M059J (cell line): ENCODE measurements at regions not wholly inside any gene's neighbourhood (a gene's known extent, or its start where the extent isn't known, plus 50 kb on each side); places are given as distances from the start of the nearest gene placed in this dataset.
"Not testable (repeated sequence)": the region's sequence is repeated elsewhere in the genome, so short reads cannot be mapped to it uniquely, and the experiment has no call there.

Source experiments
- DNase-seq: peaks from one replicate; pipeline ENCODE4 v3.0.0-alpha.2; 2012; ENCODE audit warnings: low read depth

DNA sequence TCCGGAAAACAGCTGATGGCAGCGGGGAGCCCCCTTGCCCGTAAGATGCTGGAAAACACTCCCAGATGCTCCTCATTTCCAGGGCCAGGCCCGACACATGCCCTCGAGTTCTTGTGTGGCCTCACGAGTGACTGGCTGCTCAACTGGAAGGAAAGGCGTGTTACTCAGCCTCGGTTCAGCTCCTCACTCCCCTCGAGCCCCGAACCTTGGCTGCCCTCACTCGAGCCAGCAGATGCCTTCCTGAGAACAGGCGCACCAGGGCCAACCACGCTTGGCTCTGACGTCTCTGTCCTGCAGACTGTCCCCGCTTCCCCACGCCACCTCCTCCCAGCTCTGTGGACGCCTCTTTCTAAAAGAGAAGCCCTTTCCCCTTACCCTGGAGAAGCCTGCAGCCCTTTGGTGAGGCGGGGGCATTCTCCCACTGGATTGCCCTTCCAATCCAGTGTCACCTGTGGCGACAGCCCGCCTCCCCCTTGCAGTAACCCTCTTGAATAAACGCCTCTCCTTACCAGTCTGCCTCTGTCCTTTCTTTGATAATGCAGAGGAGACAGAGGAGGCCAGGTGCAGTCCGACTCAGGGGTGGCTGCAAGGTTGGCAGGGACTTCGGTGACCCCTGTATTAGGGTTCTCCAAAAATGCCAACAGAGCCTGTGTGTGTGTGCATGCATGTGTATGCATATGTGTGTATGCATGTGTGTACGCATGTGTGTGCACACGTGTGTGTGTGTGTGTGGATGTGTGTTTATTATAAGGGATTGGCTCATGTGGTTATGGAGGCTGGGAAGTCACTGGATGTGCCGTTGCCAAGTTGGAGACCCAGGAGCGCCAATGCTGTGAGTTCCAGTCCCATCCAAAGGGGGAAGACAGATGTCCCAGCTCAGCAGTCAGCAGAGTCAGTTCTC, 166.3 kb downstream of the KIF26A start:
- no peak for DNase-seq

DNA sequence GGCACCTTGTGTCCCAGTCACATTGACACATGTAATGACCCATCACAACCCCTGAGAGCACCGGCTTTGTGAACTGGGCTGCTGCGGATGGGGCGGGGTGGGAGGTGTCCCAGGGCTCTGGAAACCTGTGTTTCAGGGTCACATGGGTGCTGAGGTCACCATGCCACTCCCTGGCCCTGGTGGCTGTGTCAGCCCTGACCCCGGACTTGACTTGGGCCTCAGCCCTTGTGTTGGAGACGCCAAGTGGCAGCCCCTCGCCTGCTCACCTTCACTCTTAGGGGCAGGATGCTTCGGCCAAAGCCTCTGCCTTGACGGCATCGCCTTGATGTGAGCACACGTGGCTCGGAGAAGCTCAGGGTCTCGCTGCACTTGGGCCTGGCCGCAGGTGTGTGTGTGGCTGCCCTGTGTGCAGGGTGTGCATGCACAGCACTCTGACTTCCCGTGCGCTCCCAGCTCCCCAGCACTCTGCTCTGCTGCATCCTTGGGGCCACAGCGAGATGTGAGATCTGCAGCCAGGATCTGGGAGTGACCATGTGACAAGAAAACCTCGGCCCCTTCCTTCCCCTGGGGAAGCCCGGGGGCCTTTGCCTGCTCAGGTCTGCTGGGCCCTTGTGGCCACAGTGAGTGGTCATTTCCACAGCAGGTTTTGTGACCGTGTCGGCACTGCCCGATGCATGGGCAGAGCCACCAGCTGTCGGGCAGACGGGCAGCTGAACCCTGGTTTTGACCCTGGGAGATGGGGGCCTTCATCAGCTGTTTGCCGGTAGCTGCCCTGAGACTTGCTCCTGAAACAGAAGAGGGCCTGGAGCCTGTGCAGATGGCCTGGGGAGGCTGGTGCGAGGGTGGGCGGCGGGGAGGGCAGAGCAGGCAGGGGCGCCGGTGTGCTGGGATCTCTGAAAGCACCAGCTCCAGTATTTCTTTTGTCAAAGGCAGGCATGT, 167.4 kb downstream of the KIF26A start:
- DNase-seq = no peak

DNA sequence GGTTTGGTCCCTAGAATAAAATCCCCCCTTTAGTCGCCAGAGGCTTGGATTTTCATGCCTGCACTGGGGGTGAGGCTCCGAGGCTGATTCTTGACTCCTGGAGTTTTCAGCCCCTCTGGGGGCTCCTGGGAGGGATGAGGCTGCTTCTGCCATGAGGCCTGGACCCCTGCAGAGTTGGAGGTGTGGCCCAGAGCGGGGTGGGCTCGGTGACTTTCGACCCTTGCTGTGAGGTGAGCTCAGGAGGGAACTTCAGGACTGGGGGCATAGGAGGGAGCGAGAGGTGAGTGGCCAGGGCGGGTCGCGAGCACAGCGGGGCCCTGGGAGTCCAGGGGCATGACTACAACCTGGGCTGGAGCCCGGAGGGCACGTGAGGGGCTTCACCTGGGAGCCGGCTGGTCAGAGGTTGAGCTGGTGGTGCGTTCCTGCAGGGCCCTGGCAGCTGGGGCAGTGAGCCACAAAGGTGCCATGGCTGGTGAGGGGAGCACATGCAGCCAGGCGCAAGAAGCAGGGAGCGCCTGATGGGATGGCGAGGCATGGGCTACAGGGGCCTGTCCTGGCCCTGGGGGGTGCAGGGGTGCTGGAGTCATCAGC, 168.2 kb downstream of the KIF26A start:
- DNase-seq = no peak

DNA sequence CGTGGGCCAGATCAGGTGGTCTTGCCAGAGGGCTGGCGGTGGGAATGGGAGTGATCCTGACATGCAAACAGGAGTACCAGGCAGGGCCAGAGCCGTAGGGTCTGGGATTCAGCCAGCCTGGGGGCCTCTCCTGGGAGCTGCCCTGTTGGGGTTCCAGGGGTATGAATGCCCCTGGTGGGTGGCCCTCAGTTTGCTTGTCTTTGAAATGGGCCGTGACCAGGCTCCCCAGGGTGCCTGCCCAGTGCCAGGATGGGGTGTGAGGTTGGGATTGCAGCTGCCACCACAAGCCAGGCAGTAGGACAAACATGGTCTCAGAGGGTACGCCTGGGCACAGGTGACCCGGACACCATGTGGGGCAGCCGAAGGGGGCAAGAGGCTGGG, 168.8 kb downstream of the KIF26A start:
- DNase-seq = no peak

DNA sequence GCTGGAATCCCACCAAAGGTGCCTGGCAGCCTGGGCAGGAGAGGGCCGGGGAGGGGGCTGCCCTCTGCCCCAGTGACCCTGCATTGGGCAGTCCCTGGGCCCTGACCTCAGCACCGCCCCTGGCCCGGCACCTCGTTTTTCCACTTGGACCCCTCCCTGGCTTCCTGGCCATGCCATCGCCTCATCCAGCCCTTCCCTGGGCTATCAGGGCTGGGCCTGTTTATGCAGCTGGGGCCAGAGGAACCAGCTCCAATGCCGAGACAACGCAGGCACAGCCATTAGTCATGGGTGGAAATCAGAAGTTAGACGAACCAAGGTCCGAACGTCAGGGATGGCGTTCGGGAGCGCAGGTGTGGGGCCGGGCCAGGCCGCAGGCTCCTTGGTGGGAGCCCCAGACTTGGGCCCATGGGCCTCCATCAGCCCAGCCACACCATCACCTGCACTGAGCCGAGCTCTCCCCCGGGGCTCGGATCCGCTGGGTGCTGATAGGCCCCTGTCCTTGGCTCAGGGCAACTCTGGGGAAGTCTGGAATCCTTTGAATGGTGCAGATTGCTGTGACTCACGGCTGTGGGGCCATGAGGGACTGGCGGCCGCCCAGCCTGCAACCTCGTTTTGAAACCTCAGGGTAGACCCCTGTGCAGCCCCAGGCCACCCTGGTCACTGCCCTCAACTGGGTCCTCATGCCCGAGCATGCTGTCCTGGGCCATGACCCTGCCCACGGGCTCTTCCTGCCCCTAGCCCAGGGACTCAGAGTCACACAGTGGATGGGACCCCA, 169.4 kb downstream of the KIF26A start:
- no peak for DNase-seq

DNA sequence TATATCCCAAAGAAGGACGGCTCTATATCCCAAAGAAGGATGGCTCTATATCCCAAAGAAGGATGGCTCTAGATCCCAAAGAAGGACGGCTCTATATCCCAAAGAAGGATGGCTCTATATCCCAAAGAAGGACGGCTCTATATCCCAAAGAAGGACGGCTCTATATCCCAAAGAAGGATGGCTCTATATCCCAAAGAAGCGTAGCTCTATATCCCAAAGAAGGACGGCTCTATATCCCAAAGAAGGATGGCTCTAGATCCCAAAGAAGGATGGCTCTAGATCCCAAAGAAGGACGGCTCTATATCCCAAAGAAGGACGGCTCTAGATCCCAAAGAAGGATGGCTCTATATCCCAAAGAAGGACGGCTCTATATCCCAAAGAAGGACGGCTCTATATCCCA, 170.1 kb downstream of the KIF26A start:
- DNase-seq = not testable (repeated sequence)

DNA sequence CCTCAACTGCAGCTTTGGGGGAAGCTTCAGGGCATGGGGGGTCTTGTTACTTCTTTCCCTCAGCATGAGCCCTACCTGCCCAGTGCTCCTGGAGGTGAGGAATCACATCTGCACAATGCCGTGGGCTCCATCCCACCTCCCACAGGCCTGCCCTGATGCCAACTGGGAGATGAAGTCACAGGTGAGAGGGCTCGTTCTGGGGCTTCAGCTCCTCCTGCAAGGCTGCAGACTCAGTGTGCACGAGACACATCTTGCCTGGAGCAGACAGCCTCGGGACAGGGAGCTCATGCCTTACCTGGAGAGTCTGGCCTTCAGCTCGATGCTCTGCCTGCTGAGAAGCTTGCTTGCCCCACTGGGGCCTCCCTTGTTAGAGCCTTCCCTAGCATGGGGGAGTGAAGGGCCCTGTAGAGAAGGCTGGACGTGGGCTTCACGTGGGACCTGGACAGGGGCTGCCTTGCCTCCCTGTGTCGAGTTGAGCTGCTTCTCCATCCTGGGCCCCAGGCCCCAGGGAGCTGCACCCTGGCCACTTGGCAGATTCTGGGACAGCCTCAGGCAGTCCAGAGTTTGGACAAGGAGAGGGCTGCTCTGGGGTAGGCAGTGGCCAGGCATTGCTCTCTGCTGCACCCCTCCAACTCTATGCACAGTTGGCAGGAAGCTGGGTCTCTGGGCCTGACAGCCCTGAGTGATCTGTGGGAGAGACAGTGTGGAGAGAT, 171.4 kb downstream of the KIF26A start:
- DNase-seq = no peak

DNA sequence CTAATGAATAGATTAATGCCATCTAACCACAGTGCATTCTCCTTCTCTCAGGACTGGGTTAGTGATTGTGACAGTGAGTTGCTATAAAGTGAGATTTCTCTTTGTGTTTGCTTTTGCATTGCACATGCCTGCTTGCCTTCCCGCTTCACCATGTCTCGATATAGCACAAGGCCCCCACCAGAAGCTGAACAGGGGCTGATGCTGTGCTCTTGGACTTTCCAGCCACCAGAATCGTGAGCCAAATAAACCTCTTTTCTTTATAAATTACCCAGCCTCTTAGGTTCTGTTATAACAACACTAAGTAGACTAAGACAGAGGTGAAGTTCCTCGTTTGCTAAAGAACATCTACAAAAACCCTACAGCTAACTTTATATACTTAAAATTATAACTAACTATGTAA, 173.0 kb downstream of the KIF26A start:
- no peak for DNase-seq

DNA sequence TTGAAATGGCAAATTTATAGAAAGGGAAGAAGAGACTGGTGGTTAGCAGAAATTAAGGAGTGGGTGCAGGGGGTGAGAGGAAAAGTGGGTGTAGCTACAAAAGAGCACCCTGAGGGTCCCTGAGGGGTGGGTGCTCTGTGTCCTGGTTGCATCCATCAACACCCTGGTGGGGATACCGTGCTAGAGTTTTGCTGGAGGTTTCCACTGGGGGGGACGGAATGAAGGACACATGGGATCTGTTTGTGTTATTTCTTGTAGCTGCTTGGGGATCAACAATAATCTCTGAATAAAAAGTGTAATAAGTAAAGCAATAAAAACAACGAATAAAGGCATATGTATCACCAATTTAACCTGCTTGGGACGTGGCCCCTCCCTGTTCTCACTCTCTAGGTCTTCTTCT, 175.3 kb downstream of the KIF26A start:
- no peak for DNase-seq

DNA sequence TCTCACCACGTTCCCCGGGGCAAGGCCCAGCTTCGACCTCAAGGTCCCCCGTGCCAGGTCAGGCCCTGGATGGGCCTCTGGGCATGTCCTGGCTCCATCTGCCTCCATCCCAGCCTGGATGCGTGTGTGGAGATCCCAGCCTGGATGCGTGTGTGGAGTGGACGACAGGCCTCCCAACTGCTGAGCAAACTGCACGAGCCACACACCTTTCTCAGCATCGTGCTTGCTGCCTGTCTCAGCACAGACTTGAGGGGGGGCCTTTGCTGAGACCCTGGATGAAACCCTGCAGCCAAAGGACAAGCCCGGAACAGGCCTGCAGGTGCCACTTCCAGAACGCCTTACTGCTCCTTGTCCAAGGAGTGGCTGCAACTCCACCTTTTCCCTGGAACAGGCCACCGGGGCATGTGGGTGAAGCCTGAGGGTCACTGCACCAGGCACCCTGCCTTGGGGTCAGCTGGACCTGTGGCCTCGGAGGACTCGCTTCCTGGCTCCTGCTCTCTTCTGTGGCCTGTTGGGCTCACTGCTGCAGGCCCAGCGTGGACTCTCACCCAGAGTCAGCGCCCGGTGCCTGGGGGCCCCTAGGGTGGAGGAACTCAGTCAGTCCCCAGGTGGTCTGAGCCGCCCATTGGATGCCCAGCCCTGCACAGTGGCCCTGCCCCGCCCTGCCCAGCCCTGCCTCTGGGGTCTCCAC, 176.0 kb downstream of the KIF26A start:
- DNase-seq = no peak

DNA sequence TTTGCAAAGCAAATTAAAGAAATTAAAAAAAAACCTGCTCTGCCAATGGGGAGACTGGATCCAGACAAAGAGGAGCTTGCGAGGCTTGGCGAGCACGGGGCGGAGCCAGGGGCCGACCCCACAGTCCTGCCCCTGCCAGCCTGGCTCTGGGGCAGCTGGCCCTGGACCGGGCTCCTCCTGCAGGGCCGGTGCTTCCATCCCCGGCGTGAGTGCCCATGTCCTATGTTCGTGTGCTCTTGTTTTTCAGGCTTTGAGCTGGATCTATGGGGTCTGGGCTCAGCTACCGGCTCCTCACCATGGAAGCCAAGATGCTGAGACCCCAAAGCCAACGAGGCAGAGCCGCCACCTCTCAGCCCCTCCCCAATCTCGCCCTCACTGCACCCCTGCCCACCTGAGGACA, 176.8 kb downstream of the KIF26A start:
- DNase-seq = no peak

DNA sequence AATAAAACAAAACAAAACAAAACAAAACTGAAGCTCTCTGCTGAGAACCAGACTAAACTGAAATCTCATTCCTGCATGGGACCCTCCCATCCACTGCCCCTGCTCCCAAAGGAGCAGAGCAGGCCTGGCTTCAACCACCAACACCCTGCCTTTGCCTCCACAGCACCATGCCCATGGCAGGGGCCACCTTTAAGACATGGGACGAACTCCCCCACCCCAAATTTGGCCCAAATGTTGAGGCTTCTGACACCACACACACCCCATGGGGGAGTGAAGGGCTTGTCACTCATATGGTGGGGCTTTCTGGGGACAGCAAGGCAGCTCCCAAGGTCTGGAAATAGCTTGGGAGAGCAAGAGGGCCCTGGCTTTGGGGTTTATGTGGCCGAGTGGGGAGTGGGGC, 177.2 kb downstream of the KIF26A start:
- no peak for DNase-seq

DNA sequence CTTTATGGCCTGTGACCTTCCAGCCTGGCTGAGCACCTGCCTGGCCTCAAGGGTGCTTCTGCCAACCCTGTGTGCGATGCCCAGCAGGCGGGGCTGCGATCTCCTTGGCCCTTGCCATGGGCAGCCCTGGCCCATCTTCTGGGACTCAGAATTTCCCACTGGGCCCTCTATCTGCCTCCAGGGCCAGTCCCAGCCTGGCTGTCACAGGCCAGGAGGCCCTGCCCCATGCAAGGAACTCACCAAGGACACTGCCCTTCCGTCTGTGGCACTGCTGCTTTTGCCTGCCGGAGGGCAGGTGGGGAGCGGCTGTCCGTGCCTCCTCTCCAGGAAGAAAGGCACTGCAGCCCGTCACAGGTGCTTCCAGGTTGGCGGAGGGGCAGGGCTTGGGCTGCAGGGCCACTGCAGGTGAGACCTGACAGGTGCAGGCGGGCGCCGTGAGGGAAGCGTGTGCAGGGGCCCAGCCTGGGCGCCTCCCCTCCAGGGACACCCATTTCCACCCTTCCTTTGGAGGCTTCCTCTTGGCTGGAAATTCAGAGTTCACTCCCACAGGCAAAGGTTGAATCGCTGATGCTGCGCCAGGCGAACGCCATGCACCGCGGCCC, 177.8 kb downstream of the KIF26A start:
- DNase-seq = no peak

DNA sequence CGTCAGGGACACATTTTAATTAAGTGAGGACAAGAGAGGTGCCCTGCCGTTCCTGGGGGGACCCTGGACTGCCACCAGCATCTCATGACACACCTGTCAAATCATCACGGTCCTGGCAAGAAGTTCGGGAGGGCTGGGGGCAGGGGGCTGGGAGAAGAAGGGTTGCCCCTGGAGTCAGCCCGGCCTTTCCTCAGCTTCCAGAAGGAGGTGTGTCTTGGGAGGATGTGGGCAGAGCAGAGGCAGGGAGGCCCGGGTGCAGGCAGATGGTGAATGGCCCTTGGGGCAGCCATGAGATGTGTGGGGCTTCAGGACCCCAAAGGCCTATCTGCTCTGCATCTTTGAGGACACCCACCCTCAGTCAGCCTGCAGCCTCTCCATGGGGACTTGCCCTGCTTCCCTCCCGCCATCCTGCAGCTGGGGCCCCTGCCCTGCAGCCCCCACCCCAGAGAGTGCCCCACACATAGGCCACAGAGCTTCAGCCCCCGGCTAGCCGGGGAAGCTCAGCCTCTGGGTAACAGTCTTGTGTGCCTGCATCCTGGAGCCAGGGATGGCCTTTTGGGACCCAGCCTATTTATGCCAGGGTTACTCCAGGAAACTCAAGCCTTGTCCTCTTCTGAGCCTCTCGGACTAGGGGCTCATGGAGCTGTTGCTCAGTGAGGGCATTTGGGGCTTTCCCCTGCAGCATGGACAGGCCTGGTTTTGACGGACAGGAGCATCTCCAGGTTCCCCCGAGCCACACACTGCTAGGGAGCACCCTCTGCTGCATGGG, 178.5 kb downstream of the KIF26A start:
- no peak for DNase-seq

DNA sequence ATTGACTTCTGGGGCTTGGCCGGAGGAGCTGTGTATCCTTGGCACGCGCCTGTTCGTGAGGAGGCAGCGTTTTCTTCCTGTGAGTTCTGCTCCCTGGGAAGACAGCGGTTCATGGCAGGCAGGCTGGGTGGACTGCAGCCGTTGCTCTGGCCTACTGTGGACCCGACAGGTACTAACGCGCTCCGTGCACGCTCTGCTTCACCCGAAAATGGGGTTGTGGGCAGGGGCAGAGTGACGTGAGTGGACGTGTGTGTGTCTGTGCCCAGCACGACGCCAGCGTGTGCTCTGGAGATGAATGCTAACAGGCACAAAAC, 179.1 kb downstream of the KIF26A start:
- DNase-seq = no peak

DNA sequence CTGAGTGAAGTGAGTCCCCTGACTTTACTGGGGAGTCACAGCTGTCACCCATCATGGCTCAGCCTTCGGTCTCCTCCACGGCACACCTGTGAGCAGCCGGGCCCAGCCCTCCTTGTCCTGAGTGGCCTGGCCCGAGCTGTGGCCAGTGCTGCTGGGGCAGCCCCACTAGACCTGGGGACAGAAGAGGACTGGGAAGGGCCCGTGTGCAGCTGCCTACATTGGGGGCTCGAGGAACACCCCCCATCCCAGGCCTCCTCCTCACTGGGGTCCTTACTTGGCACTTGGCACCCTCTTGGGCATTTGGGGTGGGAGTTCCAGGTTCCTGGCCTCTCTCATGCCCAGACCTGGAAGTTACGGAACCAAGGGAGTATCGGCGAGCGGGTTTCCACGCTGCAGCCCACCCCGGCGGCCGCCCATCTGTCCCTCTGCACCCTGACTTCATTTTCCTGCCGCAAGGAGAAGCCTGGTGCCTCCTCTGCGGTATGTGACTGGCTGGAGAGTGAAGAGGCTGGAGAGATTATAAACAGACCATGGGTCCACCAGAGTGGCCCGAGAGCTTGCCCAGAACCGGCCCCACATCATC, 179.7 kb downstream of the KIF26A start:
- no peak for DNase-seq

DNA sequence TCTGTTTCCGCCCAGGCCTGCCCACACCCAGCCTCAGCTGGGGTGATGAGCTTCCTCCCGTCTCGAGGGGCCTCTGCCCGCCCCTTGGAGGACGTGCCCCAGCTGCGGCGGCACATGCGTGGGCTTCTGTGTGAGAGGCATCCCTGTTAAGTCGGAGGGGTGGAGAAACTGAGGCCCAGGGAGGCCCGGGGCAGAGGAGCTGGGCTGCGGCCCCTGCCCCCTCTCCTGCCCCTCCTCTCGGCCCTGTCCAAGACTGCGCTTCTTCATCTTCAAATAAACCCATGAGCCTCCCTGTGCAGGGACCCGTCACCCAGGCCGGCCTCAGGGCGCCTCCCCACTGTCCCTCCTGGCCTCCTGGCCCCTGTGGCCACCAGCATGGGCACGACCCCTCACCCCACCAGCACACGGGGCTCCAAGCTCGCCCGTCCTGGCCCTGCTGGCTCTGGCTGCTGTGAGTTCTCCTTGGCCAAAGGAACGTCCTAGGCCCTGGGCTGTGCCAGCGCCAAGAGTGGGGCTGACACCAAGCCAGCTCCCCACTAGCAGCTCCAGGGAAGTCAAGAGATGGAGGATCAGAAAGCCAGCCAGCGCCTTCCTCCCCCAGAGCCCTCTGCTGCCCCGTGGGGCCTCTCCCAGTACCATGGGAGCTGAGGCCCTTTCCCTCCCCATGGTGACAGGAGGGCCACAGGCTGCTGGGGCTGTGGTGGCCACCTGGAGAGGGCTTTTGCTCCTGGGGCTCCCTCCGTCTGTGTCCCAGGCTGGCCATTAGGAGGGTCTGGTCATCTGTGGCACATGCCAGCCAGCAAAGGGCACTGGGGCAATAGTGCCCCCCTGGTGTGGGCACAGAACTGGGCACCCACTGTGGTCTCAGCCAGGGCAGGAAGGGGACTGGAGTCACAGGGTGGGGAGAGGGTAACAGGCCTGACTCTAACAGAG, 180.4 kb downstream of the KIF26A start:
- no peak for DNase-seq
